ENCODE measurements at regions not wholly inside any gene's neighbourhood (a gene's known extent, or its start where the extent isn't known, plus 50 kb on each side); places are given as distances from the start of the nearest gene placed in this dataset.

- TF ChIP-seq EZH2 (IDR thresholded peaks at IDR 0.05; ENCODE audit: insufficient read depth, low read length): no peak
- TF ChIP-seq CTCF (IDR thresholded peaks at IDR 0.05; ENCODE audit: insufficient read depth, low read depth, low read length): no peak
These were observed 561.7 kb downstream of the DIAPH3 start for GRCh38 chr13:59601993-59602392.
